A549 (cell line): ENCODE measurements at regions not wholly inside any gene's neighbourhood (a gene's known extent, or its start where the extent isn't known, plus 50 kb on each side); places are given as distances from the start of the nearest gene placed in this dataset.

Experiments used
- CTCF ChIP-seq: fragments of >200 bp; sonication (Bioruptor Twin); formaldehyde crosslinking; IDR thresholded peaks from 3 replicates; pipeline ENCODE4 v1.5.1; 2016
- KDM1A ChIP-seq: fragments of 200-600 bp; sonication (generic); IDR thresholded peaks from 2 replicates; pipeline ENCODE4 v1.6.1; 2016; ENCODE audit warnings: low read depth, mild to moderate bottlenecking
- POLR2A ChIP-seq: IDR thresholded peaks from 2 replicates; pipeline ENCODE4 v1.6.1; 2012; ENCODE audit warnings: mild to moderate bottlenecking, low read length
- ZFP36 ChIP-seq: fragments of 450-650 bp; IDR thresholded peaks from 2 replicates; pipeline ENCODE4 v1.6.1; 2014; ENCODE audit warnings: borderline replicate concordance; ENCODE audit not compliant: partially characterized antibody

DNA sequence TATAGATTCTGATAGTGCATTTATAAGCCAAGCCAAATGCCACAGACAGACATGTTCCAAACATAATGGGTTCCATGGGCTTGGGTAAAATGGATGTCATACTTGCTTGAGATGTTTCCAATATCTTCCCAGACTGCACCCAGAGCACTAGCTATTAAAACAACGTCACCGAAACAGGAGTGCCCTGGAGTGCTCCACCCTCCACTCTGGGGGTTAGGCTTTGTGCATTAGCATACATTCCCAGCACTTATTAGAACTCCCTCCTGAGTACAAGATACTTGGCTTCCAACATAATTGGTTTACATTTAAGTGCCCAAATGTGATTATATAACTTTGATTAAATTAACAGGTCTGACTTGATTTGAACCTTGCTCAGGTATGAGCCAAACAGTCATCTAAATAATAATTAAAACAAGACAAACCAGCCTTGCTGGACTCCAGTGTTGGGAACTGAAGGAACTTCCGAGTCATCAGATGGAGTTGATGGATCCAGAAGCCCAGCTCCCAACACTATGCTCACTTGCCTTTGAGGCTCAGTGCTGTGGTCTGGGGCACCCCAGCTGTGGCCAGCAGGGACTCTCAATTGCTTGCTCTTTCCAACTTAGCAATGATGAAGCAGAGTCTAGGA, 60.5 kb upstream of the LGALSL start:
- TF ChIP-seq ZFP36 (no peak), KDM1A (no peak), POLR2A (no peak), CTCF (no peak)
